PC-3 (cell line): ENCODE measurements at regions not wholly inside any gene's neighbourhood (a gene's known extent, or its start where the extent isn't known, plus 50 kb on each side); places are given as distances from the start of the nearest gene placed in this dataset.

Experiments
- ATAC-seq: fragments of 200-7000 bp; cut with Tn5 transposase; 2 replicates; pipeline ENCODE4 v1.9.1; 2020; ENCODE audit warnings: mild to moderate bottlenecking, moderate library complexity
- BruUV-seq: library from RNA; stranded (reverse); fragments of 400-500 nt; replicated peaks from 2 replicates; lab custom pipeline; 2021; lab: Mats Ljungman, UMichigan
- CTCF ChIA-PET: fragments of 300-600 bp; sonication (Branson Sonifier 250); formaldehyde crosslinking; loops from one replicate; lab custom pipeline; 2022; ENCODE audit warnings: antibody characterized with exemption; lab: Charles Lee
- POLR2A ChIA-PET: fragments of 300-600 bp; sonication (Branson Sonifier 250); formaldehyde crosslinking; loops from one replicate; lab custom pipeline; 2022; ENCODE audit warnings: antibody characterized with exemption; ENCODE audit not compliant: unreplicated experiment; lab: Charles Lee
- DNase-seq: peaks from one replicate; pipeline ENCODE4 v3.0.0-alpha.2; 2015
- H2AFZ ChIP-seq: fragments of 300-600 bp; sonication (generic); 2 replicates; pipeline ENCODE4 v1.6.0; 2016; ENCODE audit warnings: antibody characterized with exemption, low read length
- H3F3A ChIP-seq: fragments of 300-600 bp; sonication (generic); one replicate; pipeline ENCODE4 v1.6.0; 2017; ENCODE audit warnings: antibody characterized with exemption, low read length, control low read depth, mild to moderate bottlenecking; ENCODE audit not compliant: unreplicated experiment
- H3K27ac ChIP-seq: fragments of 300-600 bp; sonication (generic); 2 replicates; pipeline ENCODE4 v1.5.1; 2016; ENCODE audit warnings: mild to moderate bottlenecking, low read length
- H3K27me3 ChIP-seq: fragments of 300-600 bp; sonication (generic); 2 replicates; pipeline ENCODE4 v1.6.1; 2016; ENCODE audit warnings: low read length, mixed read lengths
- H3K36me3 ChIP-seq: fragments of 300-600 bp; sonication (generic); 2 replicates; pipeline ENCODE4 v1.6.1; 2016; ENCODE audit warnings: low read depth, mixed run types, low read length, mixed read lengths
- H3K4me1 ChIP-seq: fragments of 300-600 bp; sonication (generic); 2 replicates; pipeline ENCODE4 v1.5.1; 2016; ENCODE audit warnings: low read length; ENCODE audit not compliant: insufficient read depth
- H3K4me2 ChIP-seq: fragments of 300-600 bp; sonication (generic); 2 replicates; pipeline ENCODE4 v1.6.0; 2016; ENCODE audit warnings: low read length
- H3K4me3 ChIP-seq: fragments of 300-600 bp; sonication (generic); 2 replicates; pipeline ENCODE4 v1.5.1; 2016; ENCODE audit warnings: mild to moderate bottlenecking, low read length, mixed read lengths
- H3K79me2 ChIP-seq: fragments of 300-600 bp; sonication (generic); 2 replicates; pipeline ENCODE4 v1.6.1; 2017; ENCODE audit warnings: low read length, mixed read lengths
- H3K9ac ChIP-seq: fragments of 300-600 bp; sonication (generic); 2 replicates; pipeline ENCODE4 v1.6.0; 2016; ENCODE audit warnings: mild to moderate bottlenecking, low read length
- H3K9me2 ChIP-seq: fragments of 300-600 bp; sonication (generic); replicated peaks from 2 replicates; pipeline ENCODE4 v1.6.1; 2016; ENCODE audit warnings: mixed run types, low read length, mixed read lengths
- H3K9me3 ChIP-seq: fragments of 300-600 bp; sonication (generic); 2 replicates; pipeline ENCODE4 v1.6.1; 2016; ENCODE audit warnings: low read length, mixed read lengths
- H4K20me1 ChIP-seq: fragments of 300-600 bp; sonication (generic); 2 replicates; pipeline ENCODE4 v1.6.1; 2016; ENCODE audit warnings: low read length, mixed read lengths
- CTCF ChIP-seq: fragments of 300-600 bp; sonication (generic); conservative IDR thresholded peaks from 2 replicates; pipeline ENCODE4 v1.5.1; 2017; ENCODE audit warnings: antibody characterized with exemption, low read depth, mild to moderate bottlenecking, low read length
- EZH2 ChIP-seq: fragments of 300-600 bp; sonication (generic); IDR thresholded peaks from one replicate; pipeline ENCODE4 v1.6.1; 2017; ENCODE audit warnings: antibody characterized with exemption, mild to moderate bottlenecking, low read length; ENCODE audit not compliant: unreplicated experiment
- EZH2phosphoT487 ChIP-seq: fragments of 300-600 bp; sonication (generic); IDR thresholded peaks from 2 replicates; pipeline ENCODE4 v1.6.1; 2018; ENCODE audit warnings: mild to moderate bottlenecking, antibody characterized with exemption, low read length, borderline replicate concordance
- intact Hi-C: fragments of 100-400 bp; cut with micrococcal nuclease; formaldehyde crosslinking; loops from 2 replicates; pipeline ENCODE4 v1.9.0; 2023

GRCh38 chr2:8103085-8103708 lies 578.7 kb upstream of the ID2 start:
- H3K9me2 ChIP-seq, result no peaks in the 10 kb centered on the region
- H3K4me3 ChIP-seq, result no peak overlapping the region
- TF ChIP-seq EZH2 (no peak), EZH2phosphoT487 (no peak), CTCF (no peak)
- no peaks in the 10 kb centered on the region for H4K20me1 ChIP-seq
- H3F3A ChIP-seq, result no peaks in the 10 kb centered on the region
- peak; percentile 50; the same call in 1 of the 2 replicates for ATAC-seq
- intact Hi-C loops, result loop anchor here (10.0 kb wide), 1 partner anchor 678 kb away; no protein-coding TSS in a partner anchor
- CTCF ChIA-PET, result no interaction called here
- no TSS peak for BruUV-seq
- peak overlapping the region; percentile 26 for H3K4me2 ChIP-seq
- H3K9ac ChIP-seq, result no peak overlapping the region
- H3K36me3 ChIP-seq, result no peaks in the 10 kb centered on the region
- peaks cover 12% of the 10 kb centered on the region for H3K4me1 ChIP-seq
- H2AFZ ChIP-seq, result no peak overlapping the region
- no peaks in the 10 kb centered on the region for H3K27me3 ChIP-seq
- no peak overlapping the region for H3K27ac ChIP-seq
- no peaks in the 10 kb centered on the region for H3K9me3 ChIP-seq
- peak; percentile 71 for DNase-seq
- POLR2A ChIA-PET, result no interaction called here
- H3K79me2 ChIP-seq, result no peaks in the 10 kb centered on the region

GRCh38 chr2:8107150-8107549 lies 574.7 kb upstream of the ID2 start:
- ATAC-seq, result no peak
- ChIA-PET CTCF (no interaction called here), POLR2A (no interaction called here)

More at GRCh38 chr2:8107150-8107549, 574.7 kb upstream of the ID2 start:
- Histone ChIP-seq H3K4me3 (no peak overlapping the region), H3K4me1 (peaks cover 12% of the 10 kb centered on the region), H3K9me3 (no peaks in the 10 kb centered on the region), H3K27ac (no peak overlapping the region), H3K36me3 (no peaks in the 10 kb centered on the region), H3K9me2 (no peaks in the 10 kb centered on the region), H3K79me2 (no peaks in the 10 kb centered on the region), H2AFZ (no peak overlapping the region), H3F3A (no peaks in the 10 kb centered on the region), H4K20me1 (no peaks in the 10 kb centered on the region), H3K27me3 (no peaks in the 10 kb centered on the region), H3K9ac (no peak overlapping the region), H3K4me2 (no peak overlapping the region)
- no peak for DNase-seq
- BruUV-seq, result no TSS peak
- no peak for TF ChIP-seq EZH2phosphoT487
- TF ChIP-seq EZH2, result no peak
- TF ChIP-seq CTCF, result no peak
- intact Hi-C loops, result loop anchor here (10.0 kb wide), 1 partner anchor 682 kb away; no protein-coding TSS in a partner anchor
